SK-N-SH (cell line): ENCODE measurements at regions not wholly inside any gene's neighbourhood (a gene's known extent, or its start where the extent isn't known, plus 50 kb on each side); places are given as distances from the start of the nearest gene placed in this dataset.
A peak's percentile ranks its signal among the peaks of the same experiment; 100 is the strongest.

Source experiments
- CTCF ChIA-PET: fragments of 300-600, 350-600 bp; formaldehyde crosslinking; extraction: SDS; loops from one replicate; lab custom pipeline; 2021; lab: Yijun Ruan, JAX
- POLR2A ChIA-PET: fragments of 350-600 bp; sonication (Branson Sonifier 250); formaldehyde crosslinking; extraction: SDS; loops from one replicate; lab custom pipeline; 2020; ENCODE audit warnings: antibody characterized with exemption, inconsistent platforms; lab: Yijun Ruan, JAX
- DNase-seq: peaks from one replicate; pipeline ENCODE4 v3.0.0; 2012
- H2AFZ ChIP-seq: fragments of 200-600 bp; sonication (generic); 2 replicates; pipeline ENCODE4 v1.8.1; 2016; ENCODE audit warnings: antibody characterized with exemption, mild to moderate bottlenecking, low read depth
- H3F3A ChIP-seq: fragments of 200-600 bp; sonication (generic); replicated peaks from 2 replicates; pipeline ENCODE3; 2016; ENCODE audit warnings: antibody characterized with exemption, mild to moderate bottlenecking; ENCODE audit not compliant: insufficient read depth
- H3K27ac ChIP-seq, 2 experiments: fragments of 200-500 bp in 1 of 2; fragments of 200-600 bp in 1 of 2; sonication (Bioruptor generic) in 1 of 2; sonication (generic), shearing (Covaris generic) in 1 of 2; 2 replicates each; pipeline versions ENCODE4 v1.5.1 to v1.6.1; 2014 to 2016; ENCODE audit warnings: low read depth in 2 of 2, inconsistent platforms in 1 of 2, low read length in 1 of 2, mild to moderate bottlenecking in 1 of 2, mixed read lengths in 1 of 2
- H3K27me3 ChIP-seq: fragments of 200-600 bp; sonication (generic), shearing (Covaris generic); 2 replicates; pipeline ENCODE4 v1.6.1; 2016; ENCODE audit warnings: mixed run types; ENCODE audit not compliant: insufficient read depth
- H3K36me3 ChIP-seq, 2 experiments: fragments of 200-500 bp in 1 of 2; fragments of 200-600 bp in 1 of 2; sonication (Bioruptor generic) in 1 of 2; sonication (generic) in 1 of 2; replicated peaks in 1 of 2; 2 replicates each; pipeline versions ENCODE3 to v1.5.1; 2014 to 2016; ENCODE audit warnings: low read length in 1 of 2, mild to moderate bottlenecking in 1 of 2; ENCODE audit not compliant: insufficient read depth in 2 of 2, control insufficient read depth in 1 of 2
- H3K4me1 ChIP-seq, 2 experiments: fragments of 200-500 bp in 1 of 2; fragments of 200-600 bp in 1 of 2; sonication (Bioruptor generic) in 1 of 2; sonication (generic), shearing (Covaris generic) in 1 of 2; 2 replicates each; pipeline versions ENCODE4 v1.5.1 to v1.6.1; 2014 to 2016; ENCODE audit warnings: low read depth in 1 of 2, low read length in 1 of 2, mixed run types in 1 of 2; ENCODE audit not compliant: insufficient read depth in 2 of 2, control insufficient read depth in 1 of 2
- H3K4me2 ChIP-seq: fragments of 200-600 bp; sonication (generic), shearing (Covaris generic); 2 replicates; pipeline ENCODE4 v1.6.1; 2017; ENCODE audit warnings: mixed run types
- H3K4me3 ChIP-seq, 2 experiments: fragments of 200-500 bp in 1 of 2; fragments of 200-600 bp in 1 of 2; sonication (Bioruptor generic) in 1 of 2; sonication (generic), shearing (Covaris generic) in 1 of 2; 2 replicates each; pipeline versions ENCODE4 v1.5.1 to v1.8.1; 2014 to 2016; ENCODE audit warnings: low read depth in 2 of 2, inconsistent platforms in 1 of 2, low read length in 1 of 2, mild to moderate bottlenecking in 1 of 2, mixed read lengths in 1 of 2, moderate library complexity in 1 of 2
- H3K79me2 ChIP-seq: fragments of 200-600 bp; sonication (generic); 2 replicates; pipeline ENCODE4 v1.8.1; 2017; ENCODE audit warnings: mild to moderate bottlenecking; ENCODE audit not compliant: insufficient read depth
- H3K9ac ChIP-seq: fragments of 200-600 bp; sonication (generic); 2 replicates; pipeline ENCODE4 v1.6.1; 2017; ENCODE audit warnings: mixed run types
- H3K9me2 ChIP-seq: fragments of 200-600 bp; sonication (generic); 2 replicates; pipeline ENCODE4 v1.6.1; 2017; ENCODE audit warnings: mixed run types
- H3K9me3 ChIP-seq: fragments of 200-600 bp; sonication (generic); 2 replicates; pipeline ENCODE4 v1.6.1; 2017; ENCODE audit warnings: mixed run types, mild to moderate bottlenecking, moderate library complexity
- H4K20me1 ChIP-seq: fragments of 200-600 bp; sonication (generic); 2 replicates; pipeline ENCODE4 v1.6.1; 2017; ENCODE audit warnings: mild to moderate bottlenecking, mixed run types; ENCODE audit not compliant: insufficient read depth
- CHD2 ChIP-seq: fragments of 150-350 bp; IDR thresholded peaks from 2 replicates; pipeline ENCODE4 v1.6.1; 2018; ENCODE audit warnings: low read length; ENCODE audit not compliant: partially characterized antibody
- EP300 ChIP-seq, 2 experiments: IDR thresholded peaks; 2 replicates each; pipeline versions ENCODE4 v1.4.0 to v1.6.1; 2012; ENCODE audit warnings: borderline replicate concordance in 1 of 2, low read depth in 1 of 2, low read length in 1 of 2
- FOSL2 ChIP-seq: IDR thresholded peaks from 2 replicates; pipeline ENCODE4 v1.4.0; 2012; ENCODE audit warnings: low read depth, mild to moderate bottlenecking, moderate library complexity, borderline replicate concordance
- GABPA ChIP-seq: IDR thresholded peaks from 2 replicates; pipeline ENCODE4 v1.4.0; 2012; ENCODE audit warnings: low read depth, mild to moderate bottlenecking
- JUND ChIP-seq: IDR thresholded peaks from 2 replicates; pipeline ENCODE4 v1.4.0; 2012
- MAX ChIP-seq: IDR thresholded peaks from 2 replicates; pipeline ENCODE4 v1.4.0; 2012; ENCODE audit warnings: low read depth
- PBX3 ChIP-seq: IDR thresholded peaks from 2 replicates; pipeline ENCODE4; 2012
- POLR2AphosphoS5 ChIP-seq: IDR thresholded peaks from 2 replicates; pipeline ENCODE4 v1.6.1; 2012; ENCODE audit warnings: low read depth, low read length
- RAD21 ChIP-seq: IDR thresholded peaks from 2 replicates; pipeline ENCODE4 v1.6.1; 2012; ENCODE audit warnings: mild to moderate bottlenecking, low read length
- RFX5 ChIP-seq: IDR thresholded peaks from 2 replicates; pipeline ENCODE4 v1.6.1; 2012; ENCODE audit warnings: mild to moderate bottlenecking, improper control_type of control experiment, low read length
- SIN3A ChIP-seq: IDR thresholded peaks from 2 replicates; pipeline ENCODE4 v1.6.1; 2012; ENCODE audit warnings: low read depth, mild to moderate bottlenecking, low read length, moderate library complexity, borderline replicate concordance
- TCF12 ChIP-seq: IDR thresholded peaks from 2 replicates; pipeline ENCODE4 v1.4.0; 2012
- USF1 ChIP-seq: IDR thresholded peaks from 2 replicates; pipeline ENCODE4 v1.4.0; 2012; ENCODE audit warnings: low read depth, borderline replicate concordance
- WGBS: methylation state at CpG from one replicate; pipeline ENCODE4 v1.1.6; 2017; ENCODE audit warnings: low lambda C conversion rate; 5-methylcytosine and 5-hydroxymethylcytosine counted together

- H3F3A ChIP-seq: peaks cover 33% of the 10 kb centered on the region
- H3K4me3 ChIP-seq: peak overlapping the region in 1 of 2 experiments; percentile 40; a peak in 3 of 4 replicates
- no peaks in the 10 kb centered on the region for H3K9me2 ChIP-seq
- H3K36me3 ChIP-seq: peaks cover 0 to 29% of the 10 kb centered on the region in 2 experiments
- peak overlapping the region; percentile 71 for H3K4me2 ChIP-seq
- H3K27me3 ChIP-seq: no peaks in the 10 kb centered on the region
- ChIA-PET CTCF (no interaction called here), POLR2A (no interaction called here)
- peak overlapping the region; percentile 79 to 85; a peak in 3 of 4 replicates for H3K27ac ChIP-seq
- no peak overlapping the region for H2AFZ ChIP-seq
- H3K9ac ChIP-seq: peak overlapping the region; percentile 71
- H3K9me3 ChIP-seq: peaks cover 8% of the 10 kb centered on the region; the same call in 1 of the 2 replicates
- peaks cover 0 to 36% of the 10 kb centered on the region in 2 experiments for H3K4me1 ChIP-seq
- no peaks in the 10 kb centered on the region for H4K20me1 ChIP-seq
- no peak for DNase-seq
- H3K79me2 ChIP-seq: peaks cover 98% of the 10 kb centered on the region
- WGBS: 20% methylated on average over 8 of the region's 8 CpGs
- peak; percentile 89 for TF ChIP-seq MAX
- no peak for TF ChIP-seq GABPA
- peak; percentile 61 for TF ChIP-seq PBX3
- no peak for TF ChIP-seq CHD2
- peak; percentile 60; the same call in 1 of the 2 replicates for TF ChIP-seq USF1
- no peak for TF ChIP-seq RAD21
- peak; percentile 42; the same call in 1 of the 2 replicates for TF ChIP-seq SIN3A
- peak; percentile 52; the same call in 1 of the 2 replicates for TF ChIP-seq TCF12
Observed at GRCh38 chrX:45788941-45789348, 588.3 kb upstream of the DIPK2B start.

GRCh38 chrX:45788315-45788714 lies 587.6 kb upstream of the DIPK2B start:
- no peak for DNase-seq
- peaks cover 8% of the 10 kb centered on the region; the same call in 1 of the 2 replicates for H3K9me3 ChIP-seq
- H4K20me1 ChIP-seq: no peaks in the 10 kb centered on the region
- H3F3A ChIP-seq: peaks cover 39% of the 10 kb centered on the region
- peak overlapping the region; percentile 71 for H3K4me2 ChIP-seq
- TF ChIP-seq TCF12 (peak; percentile 39; the same call in 1 of the 2 replicates), FOSL2 (peak; percentile 10; the same call in 1 of the 2 replicates), MAX (no peak), JUND (peak; percentile 30; the same call in 1 of the 2 replicates), CHD2 (no peak), EP300 (IDR thresholded peaks at IDR 0.05; ENCODE audit: borderline replicate concordance in 1 of 2, low read depth in 1 of 2, low read length in 1 of 2) (peak in 1 of 2 experiments; percentile 28; a peak in 1 of 4 replicates), PBX3 (peak; percentile 68), RFX5 (no peak), POLR2AphosphoS5 (no peak)
- POLR2A ChIA-PET: no interaction called here
- 5% methylated on average over 5 of the region's 5 CpGs for WGBS
- peak overlapping the region; percentile 71 for H3K9ac ChIP-seq
- peaks cover 0 to 23% of the 10 kb centered on the region in 2 experiments for H3K36me3 ChIP-seq
- H3K4me1 ChIP-seq: peaks cover 0 to 38% of the 10 kb centered on the region in 2 experiments
- no peak overlapping the region for H2AFZ ChIP-seq
- H3K9me2 ChIP-seq: no peaks in the 10 kb centered on the region
- peak overlapping the region in 1 of 2 experiments; percentile 40; a peak in 2 of 4 replicates for H3K4me3 ChIP-seq
- CTCF ChIA-PET: no interaction called here
- peak overlapping the region; percentile 79 to 85 for H3K27ac ChIP-seq
- no peaks in the 10 kb centered on the region for H3K27me3 ChIP-seq
- H3K79me2 ChIP-seq: peaks cover 98% of the 10 kb centered on the region
